Breast epithelium (tissue), 4 donors: ENCODE measurements at regions not wholly inside any gene's neighbourhood (a gene's known extent, or its start where the extent isn't known, plus 50 kb on each side); places are given as distances from the start of the nearest gene placed in this dataset.

Experiments used
- DNase-seq, 2 donors: peaks; one replicate each; pipeline ENCODE4 v3.0.0-alpha.2; 2019; ENCODE audit warnings: low spot score in 2 of 2
- H3K27ac ChIP-seq, 2 donors: fragments of 200-600 bp; sonication (generic) in 1 of 2; one replicate each; pipeline ENCODE4 v1.5.1; 2016 to 2019; ENCODE audit warnings: mild to moderate bottlenecking in 1 of 2
- H3K27me3 ChIP-seq, 2 donors: fragments of 200-600 bp; sonication (generic) in 1 of 2; one replicate each; pipeline versions ENCODE4 v1.5.1 to v1.6.0; 2017 to 2019; ENCODE audit warnings: control low read depth in 1 of 2, mild to moderate bottlenecking in 1 of 2
- H3K36me3 ChIP-seq: fragments of 200-600 bp; one replicate; pipeline ENCODE4 v1.5.1; 2019
- H3K4me1 ChIP-seq, 2 donors: fragments of 200-600 bp; sonication (generic); one replicate each; pipeline ENCODE4 v1.5.1; 2016 to 2019; ENCODE audit warnings: control low read depth in 1 of 2
- H3K4me3 ChIP-seq, 3 donors: fragments of 200-600 bp; sonication (generic); 1 replicate in 2 of 3; 2 replicates in 1 of 3; pipeline ENCODE4 v1.5.1; 2016 to 2019; ENCODE audit warnings: mild to moderate bottlenecking in 3 of 3, moderate library complexity in 2 of 3
- H3K9me3 ChIP-seq, 2 donors: fragments of 200-600 bp; sonication (generic) in 1 of 2; one replicate each; pipeline ENCODE4 v1.5.1; 2016 to 2019; ENCODE audit warnings: control low read depth in 1 of 2
- POLR2A ChIP-seq: fragments of 450-650 bp; IDR thresholded peaks from one replicate; pipeline ENCODE4 v1.6.1; 2016; ENCODE audit warnings: antibody characterized with exemption, mild to moderate bottlenecking, moderate library complexity
- POLR2AphosphoS5 ChIP-seq, 3 donors: sonication (generic); formaldehyde crosslinking; IDR thresholded peaks; one replicate each; pipeline ENCODE4 v1.6.1; 2017; ENCODE audit warnings: antibody characterized with exemption in 3 of 3
- intact Hi-C: fragments of 100-400 bp; cut with DNase I; formaldehyde crosslinking; loops from one replicate; pipeline ENCODE4 v1.15.1; 2023; ENCODE audit warnings: low total_unique reads
- TF ChIP-seq, protein P1 (sequence below), 3 donors: fragments of 450-650 bp; IDR thresholded peaks; one replicate each; pipeline ENCODE4 v1.5.1; 2016 to 2017; ENCODE audit warnings: antibody characterized with exemption in 3 of 3, mild to moderate bottlenecking in 3 of 3, moderate library complexity in 3 of 3

DNA sequence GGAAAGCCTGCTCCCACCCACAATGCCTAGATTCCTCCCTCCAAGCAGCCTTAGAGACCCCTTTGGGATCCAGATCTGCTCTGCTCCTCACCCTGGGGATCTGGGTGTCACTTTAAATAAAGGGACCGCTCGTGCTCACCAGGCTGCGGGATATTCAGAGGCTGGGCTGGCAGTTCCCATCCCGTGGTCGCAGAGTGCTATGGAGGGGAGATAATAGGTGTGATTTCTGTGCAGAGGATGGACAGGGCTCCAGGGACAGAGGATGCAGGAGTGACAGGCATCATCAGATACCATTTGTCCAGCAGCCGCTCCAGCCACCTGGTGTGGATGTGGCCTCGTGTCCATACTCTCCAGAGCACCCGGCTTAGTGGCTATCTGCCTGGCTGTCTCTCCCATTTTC is 415.9 kb upstream of the SULF2 start:
- no peak overlapping the region for H3K4me3 ChIP-seq
- no peaks in the 10 kb centered on the region for H3K36me3 ChIP-seq
- no peaks in the 10 kb centered on the region for H3K9me3 ChIP-seq
- intact Hi-C loops = no loop called here
- H3K27ac ChIP-seq = no peak overlapping the region
- TF ChIP-seq POLR2AphosphoS5 (IDR thresholded peaks at IDR 0.05) = no peak
- no peak for TF ChIP-seq POLR2A
- TF ChIP-seq, protein P1, sequence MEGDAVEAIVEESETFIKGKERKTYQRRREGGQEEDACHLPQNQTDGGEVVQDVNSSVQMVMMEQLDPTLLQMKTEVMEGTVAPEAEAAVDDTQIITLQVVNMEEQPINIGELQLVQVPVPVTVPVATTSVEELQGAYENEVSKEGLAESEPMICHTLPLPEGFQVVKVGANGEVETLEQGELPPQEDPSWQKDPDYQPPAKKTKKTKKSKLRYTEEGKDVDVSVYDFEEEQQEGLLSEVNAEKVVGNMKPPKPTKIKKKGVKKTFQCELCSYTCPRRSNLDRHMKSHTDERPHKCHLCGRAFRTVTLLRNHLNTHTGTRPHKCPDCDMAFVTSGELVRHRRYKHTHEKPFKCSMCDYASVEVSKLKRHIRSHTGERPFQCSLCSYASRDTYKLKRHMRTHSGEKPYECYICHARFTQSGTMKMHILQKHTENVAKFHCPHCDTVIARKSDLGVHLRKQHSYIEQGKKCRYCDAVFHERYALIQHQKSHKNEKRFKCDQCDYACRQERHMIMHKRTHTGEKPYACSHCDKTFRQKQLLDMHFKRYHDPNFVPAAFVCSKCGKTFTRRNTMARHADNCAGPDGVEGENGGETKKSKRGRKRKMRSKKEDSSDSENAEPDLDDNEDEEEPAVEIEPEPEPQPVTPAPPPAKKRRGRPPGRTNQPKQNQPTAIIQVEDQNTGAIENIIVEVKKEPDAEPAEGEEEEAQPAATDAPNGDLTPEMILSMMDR (IDR thresholded peaks at IDR 0.05) = no peak
- H3K4me1 ChIP-seq = no peaks in the 10 kb centered on the region
- no peaks in the 10 kb centered on the region for H3K27me3 ChIP-seq
- no peak for DNase-seq

DNA sequence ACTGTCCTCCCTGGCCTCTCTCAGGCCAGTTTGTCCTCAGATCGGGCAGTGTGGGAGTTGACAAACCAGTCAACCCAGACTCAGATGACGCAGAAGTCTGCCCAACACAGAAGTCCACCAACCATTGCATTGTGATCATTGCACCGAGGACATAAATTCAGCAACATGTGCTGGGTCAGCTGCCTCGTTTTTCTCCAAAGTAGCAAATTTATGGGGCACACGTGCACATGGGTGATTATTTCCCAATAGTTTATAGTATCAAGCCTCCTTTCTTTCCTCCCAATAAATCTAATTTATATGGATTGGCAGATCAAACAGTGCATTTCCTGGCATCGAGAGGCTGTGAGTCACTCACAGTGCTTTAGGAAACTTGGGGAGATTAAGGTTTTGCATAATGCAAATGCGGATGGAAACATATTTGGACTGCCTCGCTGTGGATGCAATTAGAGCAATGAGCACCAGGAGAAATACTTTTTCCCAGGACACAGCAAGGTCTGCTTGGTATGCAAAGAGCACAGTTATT is 413.7 kb upstream of the SULF2 start:
- DNase-seq = no peak
- Histone ChIP-seq H3K9me3 (no peaks in the 10 kb centered on the region), H3K27me3 (no peaks in the 10 kb centered on the region), H3K4me3 (no peak overlapping the region), H3K4me1 (no peaks in the 10 kb centered on the region), H3K36me3 (no peaks in the 10 kb centered on the region), H3K27ac (no peak overlapping the region)
- intact Hi-C loops = no loop called here
- TF ChIP-seq, protein P1 (IDR thresholded peaks at IDR 0.05) = no peak
- TF ChIP-seq POLR2AphosphoS5 (IDR thresholded peaks at IDR 0.05) (no peak), POLR2A (no peak)

DNA sequence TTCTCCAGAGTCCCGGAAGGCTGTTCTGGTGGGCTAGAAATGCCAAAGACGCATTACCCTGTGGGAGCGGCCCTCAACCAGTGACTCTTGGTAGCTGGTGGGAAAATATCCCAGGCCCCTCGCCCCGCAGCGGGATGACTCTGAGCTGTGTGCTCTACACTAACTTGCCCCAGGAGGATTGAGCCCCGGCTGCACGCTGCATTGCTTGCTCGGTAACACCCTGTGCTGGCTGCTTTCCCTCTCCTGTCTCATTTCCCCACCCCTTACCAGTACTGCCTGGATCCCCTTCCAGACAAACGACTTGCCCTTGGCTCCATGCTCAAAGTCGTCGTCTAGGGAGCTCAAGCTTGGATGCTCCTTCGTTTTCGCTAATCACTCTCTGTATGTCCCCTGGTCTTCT is 411.8 kb upstream of the SULF2 start:
- Histone ChIP-seq H3K4me1 (no peaks in the 10 kb centered on the region), H3K36me3 (no peaks in the 10 kb centered on the region), H3K27ac (no peak overlapping the region), H3K4me3 (no peak overlapping the region), H3K9me3 (no peaks in the 10 kb centered on the region), H3K27me3 (no peaks in the 10 kb centered on the region)
- intact Hi-C loops = no loop called here
- no peak for DNase-seq
- no peak for TF ChIP-seq POLR2A
- no peak for TF ChIP-seq POLR2AphosphoS5 (IDR thresholded peaks at IDR 0.05)
- TF ChIP-seq, protein P1 (IDR thresholded peaks at IDR 0.05) = no peak

DNA sequence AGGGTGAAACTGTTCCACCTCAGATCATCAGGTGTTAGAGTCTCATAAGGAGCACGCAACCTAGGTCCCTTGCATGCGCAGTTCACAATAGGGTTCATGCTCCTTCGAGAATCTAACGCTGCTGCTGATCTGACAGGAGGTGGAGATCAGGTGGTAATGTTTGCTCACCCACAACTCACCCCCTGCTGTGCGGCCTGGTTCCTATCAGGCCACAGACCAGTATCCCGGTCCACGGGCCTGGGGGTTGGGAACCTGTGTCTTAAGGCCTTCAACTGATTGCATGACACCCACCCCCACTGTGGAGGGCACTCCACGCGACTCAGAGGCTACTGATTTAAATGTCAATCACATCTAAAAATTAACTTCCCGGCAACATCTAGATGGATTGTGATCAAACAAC is 411.2 kb upstream of the SULF2 start:
- H3K9me3 ChIP-seq = no peaks in the 10 kb centered on the region
- DNase-seq = no peak
- no peaks in the 10 kb centered on the region for H3K36me3 ChIP-seq
- no peaks in the 10 kb centered on the region for H3K4me1 ChIP-seq
- no peak overlapping the region for H3K27ac ChIP-seq
- no peak overlapping the region for H3K4me3 ChIP-seq
- no peaks in the 10 kb centered on the region for H3K27me3 ChIP-seq
- intact Hi-C loops = no loop called here
- TF ChIP-seq, protein P1 (IDR thresholded peaks at IDR 0.05) = no peak
- TF ChIP-seq POLR2A (no peak), POLR2AphosphoS5 (IDR thresholded peaks at IDR 0.05) (no peak)

DNA sequence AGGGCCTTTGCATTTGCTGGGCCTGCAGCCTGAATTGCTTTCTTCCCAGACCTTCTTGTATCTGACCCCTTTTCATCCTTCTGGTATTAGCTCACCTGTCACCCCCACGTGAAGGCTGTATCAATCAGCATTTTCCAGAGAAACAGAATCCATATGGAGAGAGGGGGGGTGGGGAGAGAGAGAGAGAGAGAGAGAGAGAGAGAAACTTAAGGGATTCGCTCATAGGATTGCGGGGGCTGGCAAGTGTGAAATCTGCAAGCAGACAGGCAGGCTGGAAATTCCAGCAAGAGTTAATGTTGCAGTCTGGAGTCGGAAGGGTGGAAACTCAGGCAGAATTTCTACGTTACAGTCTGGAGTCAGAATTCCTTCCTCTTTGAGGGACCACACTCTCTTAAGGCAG is 410.7 kb upstream of the SULF2 start:
- Histone ChIP-seq H3K27me3 (no peaks in the 10 kb centered on the region), H3K36me3 (no peaks in the 10 kb centered on the region), H3K4me1 (no peaks in the 10 kb centered on the region), H3K4me3 (no peak overlapping the region), H3K9me3 (no peaks in the 10 kb centered on the region), H3K27ac (no peak overlapping the region)
- DNase-seq = no peak
- TF ChIP-seq POLR2A (no peak), POLR2AphosphoS5 (IDR thresholded peaks at IDR 0.05) (no peak)
- TF ChIP-seq, protein P1 (IDR thresholded peaks at IDR 0.05) = no peak
- intact Hi-C loops = no loop called here
